HG03469 (cell line): ENCODE measurements at regions not wholly inside any gene's neighbourhood (a gene's known extent, or its start where the extent isn't known, plus 50 kb on each side); places are given as distances from the start of the nearest gene placed in this dataset.

Experiments
- ATAC-seq: cut with Tn5 transposase; IDR thresholded peaks from one replicate; pipeline ENCODE4 v1.9.1; 2021; ENCODE audit warnings: mild to moderate bottlenecking, moderate library complexity, moderate number of reproducible peaks; ENCODE audit not compliant: unreplicated experiment

GRCh38 chr13:27014406-27015359 is 156.9 kb downstream of the USP12 start:
- ATAC-seq = no peak

- no peak for ATAC-seq
Observed at GRCh38 chr13:27012482-27013197, 159.0 kb downstream of the USP12 start.

- ATAC-seq = no peak
Observed at GRCh38 chr13:27011661-27012060, 159.9 kb downstream of the USP12 start.

DNA sequence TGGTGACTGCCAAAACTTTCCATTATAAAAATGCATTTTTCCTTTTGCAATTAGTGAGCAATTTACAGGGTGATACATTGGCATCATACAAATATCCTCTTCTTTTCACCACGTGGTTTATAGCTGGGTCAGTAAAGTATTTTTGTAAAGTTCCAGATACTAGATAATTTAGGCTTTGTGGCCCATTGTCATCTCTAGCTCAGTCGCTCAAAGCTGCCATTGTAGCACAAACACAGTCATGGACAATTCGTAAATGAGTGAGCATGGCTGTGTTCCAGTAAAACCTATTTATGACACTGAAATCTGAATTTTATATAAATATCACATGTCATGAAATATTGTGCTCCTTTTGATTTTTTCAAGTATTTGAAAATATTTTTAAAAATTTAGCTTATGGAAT is 162.9 kb downstream of the USP12 start:
- ATAC-seq = no peak

- no peak for ATAC-seq
Observed at GRCh38 chr13:27007166-27007565, 164.4 kb downstream of the USP12 start.

GRCh38 chr13:27006519-27007161 is 165.0 kb downstream of the USP12 start:
- ATAC-seq = no peak

GRCh38 chr13:27005976-27006518 is 165.6 kb downstream of the USP12 start:
- ATAC-seq = no peak

DNA sequence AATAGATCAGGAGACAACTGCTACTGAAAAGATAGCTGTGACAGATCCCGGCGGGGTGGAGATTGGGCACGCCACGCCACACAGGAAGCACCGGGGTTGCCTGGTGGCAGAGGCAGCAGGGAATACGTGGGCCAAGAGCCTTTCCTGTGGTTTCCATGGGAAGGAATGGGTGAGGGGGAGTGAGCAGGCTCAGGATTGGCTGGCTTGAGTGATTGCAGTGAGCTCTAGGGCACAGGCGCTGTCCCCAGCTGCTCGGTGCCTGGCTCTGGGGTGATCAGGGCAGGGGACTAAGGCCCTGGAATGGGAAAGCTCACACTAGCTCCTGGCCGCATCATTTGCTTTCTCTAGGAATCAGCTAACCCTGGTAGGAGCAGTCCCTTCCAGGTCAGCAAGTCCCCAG is 166.1 kb downstream of the USP12 start:
- no peak for ATAC-seq

DNA sequence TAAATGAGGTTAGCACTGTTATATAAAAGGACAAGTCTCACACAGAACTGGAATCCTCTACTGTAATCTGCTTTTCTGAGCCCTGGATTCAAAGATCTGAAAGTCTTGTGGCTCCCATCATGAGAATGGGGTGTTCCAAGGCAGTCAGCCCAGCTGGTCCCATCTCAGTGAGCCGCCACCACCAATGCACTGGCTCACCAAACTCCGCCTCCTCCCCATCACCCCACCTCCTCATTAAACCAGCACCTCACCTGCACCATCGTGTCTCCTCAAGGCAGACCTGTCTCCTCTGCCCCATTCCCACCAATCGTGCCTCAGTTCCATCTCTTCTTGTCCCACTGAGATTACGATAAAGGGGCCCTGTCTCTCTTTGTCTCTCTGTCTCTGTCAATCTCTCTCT is 166.7 kb downstream of the USP12 start:
- no peak for ATAC-seq

- ATAC-seq = no peak
Observed at GRCh38 chr13:27004326-27004725, 167.3 kb downstream of the USP12 start.

DNA sequence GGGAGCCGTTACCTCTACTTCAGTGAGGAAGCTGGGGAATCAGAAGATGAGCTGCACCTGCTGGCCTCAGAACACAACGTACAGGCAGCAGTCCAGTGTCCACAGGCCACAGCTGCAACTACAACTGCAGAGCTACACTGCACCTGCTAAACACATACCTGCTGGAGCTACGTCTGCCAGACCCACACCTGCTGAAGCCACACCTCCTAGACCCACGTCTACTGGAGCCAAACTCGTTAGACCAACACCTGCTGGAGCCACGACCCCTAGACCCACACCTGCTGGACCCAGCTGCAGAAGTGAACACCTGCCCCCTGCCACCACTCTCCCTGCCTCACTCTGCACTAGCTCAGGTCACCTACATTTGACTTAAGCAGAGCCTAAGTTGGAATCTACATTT is 169.9 kb downstream of the USP12 start:
- no peak for ATAC-seq

DNA sequence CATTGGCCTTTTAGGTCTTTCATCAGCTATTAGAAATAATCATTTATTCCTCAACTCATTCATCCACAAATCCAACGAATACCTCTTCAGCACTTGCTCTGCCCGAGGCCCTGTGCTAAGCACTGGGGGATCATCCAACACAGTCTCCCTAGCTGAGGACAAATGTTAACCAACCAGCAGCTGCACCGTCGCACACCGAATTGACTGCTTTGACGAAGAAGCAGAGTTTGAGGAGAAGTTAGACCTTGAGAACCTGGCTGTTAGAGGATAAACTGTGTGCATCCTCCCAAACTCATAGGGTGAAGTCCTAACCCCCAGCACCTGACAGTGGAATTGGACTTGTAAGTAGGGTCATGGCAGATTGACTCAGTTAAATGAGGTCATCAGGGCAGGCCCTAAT is 170.9 kb downstream of the USP12 start:
- ATAC-seq = no peak

- no peak for ATAC-seq
Observed at GRCh38 chr13:26999499-26999898, 172.1 kb downstream of the USP12 start.

GRCh38 chr13:26998292-26998691 is 173.3 kb downstream of the USP12 start:
- no peak for ATAC-seq

GRCh38 chr13:26996965-26997752 is 174.5 kb downstream of the USP12 start:
- ATAC-seq = peak; percentile 70

- no peak for ATAC-seq
Observed at GRCh38 chr13:26995159-26995558, 176.5 kb downstream of the USP12 start.

DNA sequence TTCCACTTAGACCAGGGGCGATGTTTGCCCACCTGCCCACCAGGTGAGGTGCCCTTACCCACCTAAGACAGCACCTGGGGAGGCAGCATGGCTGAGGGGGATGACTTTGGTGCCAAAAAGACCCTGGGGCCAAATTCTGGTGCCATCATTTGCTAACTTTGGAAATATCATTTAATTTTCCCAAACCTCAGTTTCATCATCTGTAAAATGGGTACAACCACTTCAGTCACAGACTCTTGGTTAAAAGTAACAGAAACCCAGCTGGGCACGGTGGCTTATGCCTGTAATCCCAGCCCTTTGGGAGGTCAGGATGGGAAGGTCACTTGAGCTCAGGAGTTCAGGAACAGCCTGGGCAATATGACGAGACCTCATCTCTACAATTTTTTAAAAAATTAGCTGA is 177.8 kb downstream of the USP12 start:
- ATAC-seq = no peak

GRCh38 chr13:26992951-26993719 is 178.5 kb downstream of the USP12 start:
- ATAC-seq = no peak

- no peak for ATAC-seq
Observed at GRCh38 chr13:26991508-26992181, 180.0 kb downstream of the USP12 start.
